HEK293 (cell line): ENCODE measurements at regions not wholly inside any gene's neighbourhood (a gene's known extent, or its start where the extent isn't known, plus 50 kb on each side); places are given as distances from the start of the nearest gene placed in this dataset.

Source experiments
- CTCF ChIA-PET: fragments of 350-600 bp; formaldehyde crosslinking; extraction: SDS; loops from one replicate; lab custom pipeline; 2021; ENCODE audit warnings: antibody characterized with exemption; lab: Yijun Ruan, JAX
- POLR2A ChIA-PET: fragments of 300-600 bp; formaldehyde crosslinking; extraction: SDS; loops from one replicate; lab custom pipeline; 2020; ENCODE audit warnings: antibody characterized with exemption, inconsistent platforms; lab: Yijun Ruan, JAX
- H3K27ac ChIP-seq: fragments of 200-500 bp; sonication (Bioruptor generic); 2 replicates; pipeline ENCODE4 v1.5.1; 2014; ENCODE audit warnings: low read depth, low read length, control low read depth, inconsistent platforms; ENCODE audit errors: extremely low read depth
- H3K36me3 ChIP-seq, 2 experiments: fragments of 200-500 bp in 1 of 2; sonication (Bioruptor generic) in 1 of 2; 1 replicate in 1 of 2; 2 replicates in 1 of 2; pipeline ENCODE4 v1.5.1; 2014 to 2017; ENCODE audit warnings: inconsistent platforms in 2 of 2, low read length in 2 of 2; ENCODE audit not compliant: control insufficient read depth in 2 of 2, insufficient read depth in 1 of 2
- H3K4me1 ChIP-seq: fragments of 200-500 bp; sonication (Bioruptor generic); 2 replicates; pipeline ENCODE4 v1.5.1; 2014; ENCODE audit warnings: mild to moderate bottlenecking, low read length, inconsistent platforms; ENCODE audit not compliant: control insufficient read depth, insufficient read depth
- H3K4me3 ChIP-seq: 2 replicates; pipeline ENCODE4 v1.5.1; 2011; ENCODE audit warnings: low read depth, mild to moderate bottlenecking, control low read depth, low read length, moderate library complexity
- H3K9me3 ChIP-seq: fragments of 200-500 bp; sonication (Bioruptor generic); 2 replicates; pipeline ENCODE4 v1.5.1; 2014; ENCODE audit warnings: low read depth, low read length, inconsistent platforms; ENCODE audit not compliant: control insufficient read depth, insufficient read depth
- PRDM1 ChIP-seq: fragments of 450-650 bp; formaldehyde crosslinking; IDR thresholded peaks from 2 replicates; pipeline ENCODE4; 2016; ENCODE audit warnings: missing biosample characterization, missing genetic modification characterization
- YY1 ChIP-seq: fragments of 450-650 bp; formaldehyde crosslinking; IDR thresholded peaks from 2 replicates; pipeline ENCODE4 v1.5.1; 2018; ENCODE audit warnings: missing biosample characterization, missing genetic modification characterization
- ZFHX2 ChIP-seq: fragments of 450-650 bp; formaldehyde crosslinking; conservative IDR thresholded peaks from 2 replicates; pipeline ENCODE4 v1.5.1; 2016; ENCODE audit warnings: missing biosample characterization, missing genetic modification characterization
- ZFP37 ChIP-seq: fragments of 450-650 bp; formaldehyde crosslinking; IDR thresholded peaks from 2 replicates; pipeline ENCODE4 v1.5.1; 2016; ENCODE audit warnings: missing biosample characterization, missing genetic modification characterization
- ZFP69B ChIP-seq: fragments of 450-650 bp; formaldehyde crosslinking; IDR thresholded peaks from 2 replicates; pipeline ENCODE4 v1.5.1; 2016; ENCODE audit warnings: missing biosample characterization, missing genetic modification characterization
- ZNF132 ChIP-seq: fragments of 450-650 bp; formaldehyde crosslinking; IDR thresholded peaks from 2 replicates; pipeline ENCODE4 v1.5.1; 2017; ENCODE audit warnings: missing biosample characterization, missing genetic modification characterization, borderline replicate concordance
- ZNF169 ChIP-seq: fragments of 450-650 bp; formaldehyde crosslinking; IDR thresholded peaks from 2 replicates; pipeline ENCODE4 v1.5.1; 2016; ENCODE audit warnings: missing biosample characterization, missing genetic modification characterization
- ZNF2 ChIP-seq: fragments of 450-650 bp; formaldehyde crosslinking; IDR thresholded peaks from 2 replicates; pipeline ENCODE4 v1.5.1; 2016; ENCODE audit warnings: missing biosample characterization, missing genetic modification characterization
- ZNF24 ChIP-seq: fragments of 450-650 bp; formaldehyde crosslinking; IDR thresholded peaks from 2 replicates; pipeline ENCODE4 v1.5.1; 2016; ENCODE audit warnings: missing biosample characterization, missing genetic modification characterization
- ZNF292 ChIP-seq: fragments of 450-650 bp; formaldehyde crosslinking; IDR thresholded peaks from 2 replicates; pipeline ENCODE4 v1.5.1; 2016; ENCODE audit warnings: low read depth, missing biosample characterization, missing genetic modification characterization, borderline replicate concordance
- ZNF335 ChIP-seq: fragments of 450-650 bp; formaldehyde crosslinking; conservative IDR thresholded peaks from 2 replicates; pipeline ENCODE4 v1.5.1; 2016; ENCODE audit warnings: missing biosample characterization, missing genetic modification characterization
- ZNF354C ChIP-seq: fragments of 450-650 bp; formaldehyde crosslinking; IDR thresholded peaks from 2 replicates; pipeline ENCODE4 v1.5.1; 2016; ENCODE audit warnings: missing biosample characterization, missing genetic modification characterization, low read depth, borderline replicate concordance
- ZNF416 ChIP-seq: fragments of 450-650 bp; formaldehyde crosslinking; IDR thresholded peaks from 2 replicates; pipeline ENCODE4 v1.5.1; 2016; ENCODE audit warnings: missing biosample characterization, missing genetic modification characterization
- ZNF423 ChIP-seq: fragments of 450-650 bp; formaldehyde crosslinking; IDR thresholded peaks from 2 replicates; pipeline ENCODE4 v1.5.1; 2016; ENCODE audit warnings: missing biosample characterization, missing genetic modification characterization
- ZNF560 ChIP-seq: fragments of 450-650 bp; formaldehyde crosslinking; IDR thresholded peaks from 2 replicates; pipeline ENCODE4 v1.5.1; 2017; ENCODE audit warnings: missing biosample characterization, missing genetic modification characterization, borderline replicate concordance
- ZNF585B ChIP-seq: fragments of 450-650 bp; formaldehyde crosslinking; IDR thresholded peaks from 2 replicates; pipeline ENCODE4 v1.5.1; 2016; ENCODE audit warnings: missing biosample characterization, missing genetic modification characterization
- ZNF645 ChIP-seq: fragments of 450-650 bp; formaldehyde crosslinking; IDR thresholded peaks from 2 replicates; pipeline ENCODE4; 2016; ENCODE audit warnings: missing biosample characterization, missing genetic modification characterization
- ZNF658 ChIP-seq: fragments of 450-650 bp; formaldehyde crosslinking; IDR thresholded peaks from 2 replicates; pipeline ENCODE4; 2016; ENCODE audit warnings: missing biosample characterization, missing genetic modification characterization
- ZNF777 ChIP-seq: fragments of 450-650 bp; formaldehyde crosslinking; IDR thresholded peaks from 2 replicates; pipeline ENCODE4 v1.5.1; 2017; ENCODE audit warnings: missing biosample characterization, missing genetic modification characterization, borderline replicate concordance
- ZNF843 ChIP-seq: fragments of 450-650 bp; formaldehyde crosslinking; IDR thresholded peaks from 2 replicates; pipeline ENCODE4 v1.5.1; 2016; ENCODE audit warnings: missing biosample characterization, missing genetic modification characterization
- ZSCAN18 ChIP-seq: fragments of 450-650 bp; formaldehyde crosslinking; IDR thresholded peaks from 2 replicates; pipeline ENCODE4 v1.5.1; 2016; ENCODE audit warnings: missing biosample characterization, missing genetic modification characterization
- TF ChIP-seq, protein P1 (sequence below): fragments of 450-650 bp; formaldehyde crosslinking; IDR thresholded peaks from 2 replicates; pipeline ENCODE4 v1.5.1; 2017; ENCODE audit warnings: missing biosample characterization, missing genetic modification characterization
- TF ChIP-seq, protein P2 (sequence below): fragments of 450-650 bp; formaldehyde crosslinking; IDR thresholded peaks from 2 replicates; pipeline ENCODE4 v1.5.1; 2016; ENCODE audit warnings: missing biosample characterization, missing genetic modification characterization, low read depth

DNA sequence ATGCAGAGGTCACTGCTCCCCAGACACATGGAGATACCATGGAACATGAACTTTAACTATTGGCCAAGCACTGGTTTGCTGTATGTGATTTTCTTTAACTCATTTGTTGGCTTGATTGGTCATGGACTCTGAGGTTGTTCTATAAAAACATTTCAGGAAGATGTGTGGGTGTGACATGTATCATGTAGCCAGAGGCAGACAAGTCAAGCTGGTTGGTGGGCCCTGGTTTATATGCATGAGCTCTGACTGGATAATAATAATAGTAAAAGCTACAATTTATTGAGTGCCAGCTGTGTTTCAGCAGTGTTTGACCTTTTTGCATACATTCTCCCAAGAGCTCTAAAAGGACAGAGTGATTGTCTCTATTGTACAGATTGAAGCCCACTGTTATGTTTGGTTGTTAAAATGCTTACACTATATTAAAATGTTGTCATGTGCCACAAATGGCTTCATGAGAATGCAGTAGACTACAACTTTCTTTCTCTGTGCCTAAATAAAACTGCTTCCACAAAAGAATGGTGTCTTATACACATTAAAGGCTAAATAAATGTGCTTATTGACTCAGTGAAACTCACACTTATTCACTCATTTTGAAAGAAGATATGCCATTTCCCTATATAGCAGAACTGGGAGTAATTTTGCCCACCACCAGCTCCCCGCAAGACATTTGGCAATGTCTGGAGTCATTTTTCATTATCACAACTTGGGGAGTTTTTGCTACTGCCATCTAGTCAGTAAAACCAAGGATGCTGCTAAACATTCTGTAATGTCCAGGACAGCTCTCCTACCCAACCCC lies 243.6 kb upstream of the NFE2L3 start:
- Histone ChIP-seq H3K4me1 (peaks cover 5% of the 10 kb centered on the region), H3K4me3 (no peak overlapping the region), H3K9me3 (no peaks in the 10 kb centered on the region), H3K36me3 (no peaks in the 10 kb centered on the region), H3K27ac (no peak overlapping the region)
- TF ChIP-seq ZFHX2 (peak; percentile 27; the same call in 1 of the 2 replicates), ZNF2 (tag by site-specific recombination) (no peak), ZNF645 (tag by site-specific recombination) (no peak), ZNF354C (tag by site-specific recombination) (no peak), ZNF560 (tag by site-specific recombination) (no peak), ZNF416 (no peak), ZNF423 (tag by site-specific recombination) (no peak), ZNF132 (tag by site-specific recombination) (no peak)
- CTCF ChIA-PET = interaction anchor here (0.5 to 2.2 kb wide), 4 partner anchors 13 to 659 kb away, joined by 3 to 14 read pairs (median 4); no protein-coding TSS in a partner anchor
- POLR2A ChIA-PET = no interaction called here

DNA sequence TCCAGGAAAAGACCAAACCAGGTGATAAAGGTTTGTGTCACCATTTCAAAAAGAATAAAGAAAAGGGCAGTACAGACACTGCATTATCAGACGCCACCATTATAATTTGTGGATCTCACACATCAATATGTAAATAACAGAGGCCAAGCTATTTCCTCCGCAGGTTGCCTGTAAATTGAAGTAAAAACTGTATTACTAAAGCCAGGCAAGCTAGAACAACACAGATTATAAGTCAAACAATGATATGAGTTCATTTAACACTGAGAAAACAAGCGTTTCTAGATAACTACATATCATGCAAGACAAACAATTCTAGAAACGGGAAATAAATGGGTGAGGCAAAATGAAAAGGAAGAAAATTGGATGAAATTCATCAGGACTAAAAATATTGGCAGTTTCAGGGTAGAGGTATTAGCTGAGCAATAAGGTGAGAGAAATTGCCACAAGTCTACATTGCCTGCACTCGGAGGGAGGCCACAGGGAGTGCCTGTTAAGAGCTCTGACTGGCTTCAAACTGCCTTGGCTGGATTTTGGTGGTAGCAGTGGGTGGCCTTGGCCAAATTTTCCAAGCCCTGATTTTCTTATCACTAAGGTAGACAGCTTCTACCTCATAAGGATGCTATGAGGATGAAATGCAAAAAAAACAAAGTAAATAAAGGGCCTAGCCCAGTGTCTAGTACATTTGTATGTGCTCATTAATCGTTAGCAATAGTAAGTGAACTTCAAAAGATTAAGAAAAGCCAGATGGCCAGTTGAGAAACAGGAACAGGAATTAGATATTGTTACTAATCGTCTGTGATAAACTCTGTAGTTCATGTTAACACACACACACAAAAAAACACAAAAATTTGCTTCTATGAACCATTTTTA lies 240.0 kb upstream of the NFE2L3 start:
- Histone ChIP-seq H3K27ac (no peak overlapping the region), H3K36me3 (no peaks in the 10 kb centered on the region), H3K4me1 (peaks cover 11% of the 10 kb centered on the region), H3K4me3 (no peak overlapping the region), H3K9me3 (no peaks in the 10 kb centered on the region)
- CTCF ChIA-PET = interaction anchor here (0.6 to 0.7 kb wide), 2 partner anchors 454 to 465 kb away, joined by 3 to 5 read pairs; no protein-coding TSS in a partner anchor
- POLR2A ChIA-PET = no interaction called here
- TF ChIP-seq ZNF658 (tag by site-specific recombination) = no peak
- TF ChIP-seq ZNF169 (tag by site-specific recombination) = no peak
- TF ChIP-seq, protein P1, sequence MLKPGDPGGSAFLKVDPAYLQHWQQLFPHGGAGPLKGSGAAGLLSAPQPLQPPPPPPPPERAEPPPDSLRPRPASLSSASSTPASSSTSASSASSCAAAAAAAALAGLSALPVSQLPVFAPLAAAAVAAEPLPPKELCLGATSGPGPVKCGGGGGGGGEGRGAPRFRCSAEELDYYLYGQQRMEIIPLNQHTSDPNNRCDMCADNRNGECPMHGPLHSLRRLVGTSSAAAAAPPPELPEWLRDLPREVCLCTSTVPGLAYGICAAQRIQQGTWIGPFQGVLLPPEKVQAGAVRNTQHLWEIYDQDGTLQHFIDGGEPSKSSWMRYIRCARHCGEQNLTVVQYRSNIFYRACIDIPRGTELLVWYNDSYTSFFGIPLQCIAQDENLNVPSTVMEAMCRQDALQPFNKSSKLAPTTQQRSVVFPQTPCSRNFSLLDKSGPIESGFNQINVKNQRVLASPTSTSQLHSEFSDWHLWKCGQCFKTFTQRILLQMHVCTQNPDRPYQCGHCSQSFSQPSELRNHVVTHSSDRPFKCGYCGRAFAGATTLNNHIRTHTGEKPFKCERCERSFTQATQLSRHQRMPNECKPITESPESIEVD = peak; percentile 59
- TF ChIP-seq ZNF585B (tag by site-specific recombination) = no peak
- TF ChIP-seq ZNF335 (tag by site-specific recombination) = peak; percentile 50; the same call in 1 of the 2 replicates

DNA sequence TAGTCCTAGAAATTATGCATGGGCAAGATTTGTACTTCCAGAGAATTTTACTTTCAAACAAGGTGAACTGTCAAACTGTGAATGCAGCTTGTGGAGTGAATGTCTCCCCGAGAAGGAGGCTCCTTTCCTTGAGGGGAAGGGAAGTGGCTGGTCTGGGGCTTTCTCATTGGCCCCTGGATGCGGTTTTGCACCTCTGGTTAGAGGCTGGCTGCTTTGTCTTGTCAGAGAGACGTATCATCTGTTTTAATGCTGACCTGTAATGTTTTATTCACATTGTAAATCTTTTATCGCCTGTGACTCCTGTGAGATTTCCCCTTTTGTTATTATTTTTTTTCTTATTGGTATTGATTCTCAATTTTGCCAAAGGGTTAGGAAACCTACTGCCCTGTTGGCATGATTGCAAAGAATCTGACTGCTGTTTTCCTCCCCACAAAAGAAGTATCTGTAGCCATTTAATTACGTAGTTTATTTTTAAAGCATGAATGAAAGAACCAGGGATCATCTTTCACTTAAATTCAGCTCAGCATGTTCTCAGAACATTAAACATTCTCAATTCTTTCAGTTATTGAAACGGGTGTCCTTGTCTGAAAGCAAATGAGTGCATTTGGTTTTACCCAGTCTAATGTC lies 238.3 kb upstream of the NFE2L3 start:
- POLR2A ChIA-PET = no interaction called here
- no peak overlapping the region for H3K27ac ChIP-seq
- peaks cover 11% of the 10 kb centered on the region for H3K4me1 ChIP-seq
- no peak overlapping the region for H3K4me3 ChIP-seq
- H3K36me3 ChIP-seq = no peaks in the 10 kb centered on the region
- CTCF ChIA-PET = interaction anchor here (0.6 to 1.1 kb wide), 2 partner anchors 21 to 641 kb away, joined by 4 read pairs; no protein-coding TSS in a partner anchor
- no peaks in the 10 kb centered on the region for H3K9me3 ChIP-seq
- TF ChIP-seq ZFP37 (tag by site-specific recombination) (no peak), ZNF777 (no peak), ZNF24 (0 out of 2 replicates have a peak, but pooled peaks have one; percentile 49), YY1 (tag by site-specific recombination) (no peak), ZSCAN18 (no peak), ZNF292 (tag by site-specific recombination) (no peak), ZNF843 (tag by site-specific recombination) (peak; percentile 56), PRDM1 (tag by site-specific recombination) (no peak), ZFP69B (no peak)
- TF ChIP-seq, protein P2, sequence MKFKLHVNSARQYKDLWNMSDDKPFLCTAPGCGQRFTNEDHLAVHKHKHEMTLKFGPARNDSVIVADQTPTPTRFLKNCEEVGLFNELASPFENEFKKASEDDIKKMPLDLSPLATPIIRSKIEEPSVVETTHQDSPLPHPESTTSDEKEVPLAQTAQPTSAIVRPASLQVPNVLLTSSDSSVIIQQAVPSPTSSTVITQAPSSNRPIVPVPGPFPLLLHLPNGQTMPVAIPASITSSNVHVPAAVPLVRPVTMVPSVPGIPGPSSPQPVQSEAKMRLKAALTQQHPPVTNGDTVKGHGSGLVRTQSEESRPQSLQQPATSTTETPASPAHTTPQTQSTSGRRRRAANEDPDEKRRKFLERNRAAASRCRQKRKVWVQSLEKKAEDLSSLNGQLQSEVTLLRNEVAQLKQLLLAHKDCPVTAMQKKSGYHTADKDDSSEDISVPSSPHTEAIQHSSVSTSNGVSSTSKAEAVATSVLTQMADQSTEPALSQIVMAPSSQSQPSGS (tag by site-specific recombination) = peak; percentile 45; the same call in 1 of the 2 replicates
